Peyer's patch (tissue), 4 donors: ENCODE measurements at regions not wholly inside any gene's neighbourhood (a gene's known extent, or its start where the extent isn't known, plus 50 kb on each side); places are given as distances from the start of the nearest gene placed in this dataset.

ENCODE experiments used
- DNase-seq, 3 donors: peaks; one replicate each; pipeline ENCODE4 v3.0.0-alpha.2; 2017 to 2019
- H3K27ac ChIP-seq, 4 donors: fragments of 200-600 bp; sonication (generic); one replicate each; pipeline ENCODE4 v1.5.1; 2016 to 2019
- H3K27me3 ChIP-seq, 2 donors: fragments of 200-600 bp; sonication (generic); one replicate each; pipeline ENCODE4 v1.5.1; 2019
- H3K36me3 ChIP-seq, 3 donors: fragments of 200-600 bp; sonication (generic); one replicate each; pipeline ENCODE4 v1.5.1; 2016 to 2019
- H3K4me1 ChIP-seq, 4 donors: fragments of 200-600 bp; sonication (generic); one replicate each; pipeline ENCODE4 v1.5.1; 2016 to 2019
- H3K4me3 ChIP-seq, 4 donors: fragments of 200-600 bp; sonication (generic); 1 replicate in 3 of 4; 2 replicates in 1 of 4; pipeline ENCODE4 v1.5.1; 2016 to 2019; ENCODE audit warnings: mild to moderate bottlenecking in 1 of 4
- H3K9me3 ChIP-seq, 4 donors: fragments of 200-600 bp; sonication (generic); one replicate each; pipeline ENCODE4 v1.5.1; 2016 to 2019; ENCODE audit warnings: mild to moderate bottlenecking in 1 of 4
- CTCF ChIP-seq, 6 experiments: fragments of 450-650 bp in 4 of 6; fragments of 200-600 bp in 2 of 6; sonication (generic) in 1 of 6; IDR thresholded peaks; one replicate each; pipeline ENCODE4 v1.5.1; 2017 to 2019; ENCODE audit warnings: antibody characterized with exemption in 6 of 6, mild to moderate bottlenecking in 3 of 6, moderate library complexity in 1 of 6
- POLR2A ChIP-seq, 2 donors: fragments of 450-650 bp; IDR thresholded peaks; one replicate each; pipeline ENCODE4 v1.5.1; 2017; ENCODE audit warnings: antibody characterized with exemption in 2 of 2, mild to moderate bottlenecking in 2 of 2, moderate library complexity in 2 of 2

- H3K4me3 ChIP-seq = no peak overlapping the region
- H3K27me3 ChIP-seq = no peaks in the 10 kb centered on the region
- no peak for DNase-seq
- no peaks in the 10 kb centered on the region for H3K36me3 ChIP-seq
- TF ChIP-seq POLR2A (IDR thresholded peaks at IDR 0.05) = no peak
- H3K4me1 ChIP-seq = no peaks in the 10 kb centered on the region
- no peak overlapping the region for H3K27ac ChIP-seq
- H3K9me3 ChIP-seq = no peaks in the 10 kb centered on the region
These were observed 521.0 kb downstream of the METTL15 start for GRCh38 chr11:28629235-28629634.

- no peaks in the 10 kb centered on the region for H3K36me3 ChIP-seq
- TF ChIP-seq POLR2A (IDR thresholded peaks at IDR 0.05) (no peak), CTCF (IDR thresholded peaks at IDR 0.05) (no peak)
These were observed 520.2 kb downstream of the METTL15 start for GRCh38 chr11:28628412-28628811.

GRCh38 chr11:28627690-28628255, 519.6 kb downstream of the METTL15 start:
- no peak for DNase-seq
- H3K27ac ChIP-seq = no peak overlapping the region
- H3K4me1 ChIP-seq = no peaks in the 10 kb centered on the region
- no peaks in the 10 kb centered on the region for H3K27me3 ChIP-seq
- no peaks in the 10 kb centered on the region for H3K9me3 ChIP-seq
- H3K36me3 ChIP-seq = no peaks in the 10 kb centered on the region
- H3K4me3 ChIP-seq = no peak overlapping the region
- TF ChIP-seq CTCF (IDR thresholded peaks at IDR 0.05) (no peak), POLR2A (IDR thresholded peaks at IDR 0.05) (no peak)

More at GRCh38 chr11:28628412-28628811, 520.2 kb downstream of the METTL15 start:
- no peaks in the 10 kb centered on the region for H3K9me3 ChIP-seq
- no peaks in the 10 kb centered on the region for H3K4me1 ChIP-seq
- H3K4me3 ChIP-seq = no peak overlapping the region
- H3K27ac ChIP-seq = no peak overlapping the region
- no peaks in the 10 kb centered on the region for H3K27me3 ChIP-seq
- no peak for DNase-seq

- no peak overlapping the region for H3K27ac ChIP-seq
- no peaks in the 10 kb centered on the region for H3K9me3 ChIP-seq
- no peaks in the 10 kb centered on the region for H3K36me3 ChIP-seq
- no peak overlapping the region for H3K4me3 ChIP-seq
- H3K4me1 ChIP-seq = no peaks in the 10 kb centered on the region
- no peak for TF ChIP-seq CTCF (IDR thresholded peaks at IDR 0.05)
- no peak for TF ChIP-seq POLR2A (IDR thresholded peaks at IDR 0.05)
- H3K27me3 ChIP-seq = no peaks in the 10 kb centered on the region
- DNase-seq = no peak
These were observed 517.3 kb downstream of the METTL15 start for GRCh38 chr11:28625532-28625931.

GRCh38 chr11:28621753-28622152, 513.6 kb downstream of the METTL15 start:
- Histone ChIP-seq H3K27ac (no peak overlapping the region), H3K36me3 (no peaks in the 10 kb centered on the region), H3K4me1 (no peaks in the 10 kb centered on the region), H3K9me3 (no peaks in the 10 kb centered on the region), H3K4me3 (peak overlapping the region in 1 of 4 donors; percentile 12), H3K27me3 (no peaks in the 10 kb centered on the region)
- DNase-seq = no peak
- TF ChIP-seq CTCF (IDR thresholded peaks at IDR 0.05) = no peak
- no peak for TF ChIP-seq POLR2A (IDR thresholded peaks at IDR 0.05)

- no peaks in the 10 kb centered on the region for H3K4me1 ChIP-seq
- no peak for TF ChIP-seq POLR2A (IDR thresholded peaks at IDR 0.05)
- TF ChIP-seq CTCF (IDR thresholded peaks at IDR 0.05) = no peak
- H3K27ac ChIP-seq = no peak overlapping the region
- no peak for DNase-seq
- no peak overlapping the region for H3K4me3 ChIP-seq
- H3K36me3 ChIP-seq = no peaks in the 10 kb centered on the region
- no peaks in the 10 kb centered on the region for H3K9me3 ChIP-seq
- no peaks in the 10 kb centered on the region for H3K27me3 ChIP-seq
These were observed 511.8 kb downstream of the METTL15 start for GRCh38 chr11:28619846-28620540.
